Uterus (tissue), 2 donors: ENCODE measurements at regions not wholly inside any gene's neighbourhood (a gene's known extent, or its start where the extent isn't known, plus 50 kb on each side); places are given as distances from the start of the nearest gene placed in this dataset.

Experiments
- POLR2A ChIP-seq, 2 donors: fragments of 450-650 bp; IDR thresholded peaks; one replicate each; pipeline ENCODE4 v1.6.1; 2016; ENCODE audit warnings: antibody characterized with exemption in 2 of 2, mild to moderate bottlenecking in 1 of 2, moderate library complexity in 1 of 2
- TF ChIP-seq, protein P1 (sequence below), 4 experiments: fragments of 200-600 bp in 2 of 4; fragments of 450-650 bp in 2 of 4; sonication (generic) in 2 of 4; IDR thresholded peaks; one replicate each; pipeline ENCODE4 v1.5.1; 2016 to 2019; ENCODE audit warnings: antibody characterized with exemption in 4 of 4, mild to moderate bottlenecking in 2 of 4, moderate library complexity in 1 of 4

DNA sequence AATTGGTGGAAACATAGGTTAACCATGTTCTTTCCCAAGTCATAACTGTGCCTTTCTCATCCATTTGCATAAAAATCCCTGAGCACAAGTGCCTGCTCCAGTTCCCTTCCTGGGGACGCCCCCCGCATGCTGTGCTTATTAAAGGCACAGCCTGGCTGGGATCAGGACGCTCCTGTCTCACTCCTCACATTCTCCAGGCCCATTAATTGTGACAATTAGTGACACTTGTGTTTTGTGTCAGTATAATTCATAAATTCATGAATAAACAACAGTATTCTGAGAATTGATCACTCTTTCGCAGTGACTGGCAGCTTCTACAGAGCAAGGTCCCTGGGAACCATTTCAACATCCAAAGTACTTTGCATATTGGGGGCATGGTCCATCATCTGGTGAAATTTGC lies 1354.4 kb downstream of the TBC1D22A start:
- TF ChIP-seq, protein P1, sequence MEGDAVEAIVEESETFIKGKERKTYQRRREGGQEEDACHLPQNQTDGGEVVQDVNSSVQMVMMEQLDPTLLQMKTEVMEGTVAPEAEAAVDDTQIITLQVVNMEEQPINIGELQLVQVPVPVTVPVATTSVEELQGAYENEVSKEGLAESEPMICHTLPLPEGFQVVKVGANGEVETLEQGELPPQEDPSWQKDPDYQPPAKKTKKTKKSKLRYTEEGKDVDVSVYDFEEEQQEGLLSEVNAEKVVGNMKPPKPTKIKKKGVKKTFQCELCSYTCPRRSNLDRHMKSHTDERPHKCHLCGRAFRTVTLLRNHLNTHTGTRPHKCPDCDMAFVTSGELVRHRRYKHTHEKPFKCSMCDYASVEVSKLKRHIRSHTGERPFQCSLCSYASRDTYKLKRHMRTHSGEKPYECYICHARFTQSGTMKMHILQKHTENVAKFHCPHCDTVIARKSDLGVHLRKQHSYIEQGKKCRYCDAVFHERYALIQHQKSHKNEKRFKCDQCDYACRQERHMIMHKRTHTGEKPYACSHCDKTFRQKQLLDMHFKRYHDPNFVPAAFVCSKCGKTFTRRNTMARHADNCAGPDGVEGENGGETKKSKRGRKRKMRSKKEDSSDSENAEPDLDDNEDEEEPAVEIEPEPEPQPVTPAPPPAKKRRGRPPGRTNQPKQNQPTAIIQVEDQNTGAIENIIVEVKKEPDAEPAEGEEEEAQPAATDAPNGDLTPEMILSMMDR (IDR thresholded peaks at IDR 0.05), result no peak
- no peak for TF ChIP-seq POLR2A (IDR thresholded peaks at IDR 0.05)
